PC-9 (cell line): ENCODE measurements at regions not wholly inside any gene's neighbourhood (a gene's known extent, or its start where the extent isn't known, plus 50 kb on each side); places are given as distances from the start of the nearest gene placed in this dataset.

Experiments
- BruUV-seq: library from RNA; stranded (reverse); fragments of 400-500 nt; replicated peaks from 2 replicates; lab custom pipeline; 2021; lab: Mats Ljungman, UMichigan
- CTCF ChIA-PET: fragments of 300-600 bp; sonication (Branson Sonifier 250); formaldehyde crosslinking; loops from one replicate; lab custom pipeline; 2022; ENCODE audit warnings: antibody characterized with exemption; lab: Charles Lee
- POLR2A ChIA-PET: fragments of 300-600 bp; sonication (Branson Sonifier 250); formaldehyde crosslinking; loops from one replicate; lab custom pipeline; 2022; ENCODE audit warnings: antibody characterized with exemption; ENCODE audit not compliant: unreplicated experiment; lab: Charles Lee
- DNase-seq, 2 experiments: peaks; one replicate each; pipeline versions ENCODE4 v3.0.0 to v3.0.0-alpha.2; 2015 to 2022; ENCODE audit warnings: mixed read lengths in 1 of 2
- H2AFZ ChIP-seq: fragments of 200-600 bp; sonication (generic); 2 replicates; pipeline ENCODE4 v1.8.1; 2017; ENCODE audit warnings: antibody characterized with exemption
- H3F3A ChIP-seq: fragments of 200-600 bp; sonication (generic); 2 replicates; pipeline ENCODE4 v1.8.1; 2017; ENCODE audit warnings: antibody characterized with exemption, mild to moderate bottlenecking, low read depth; ENCODE audit not compliant: insufficient read depth
- H3K27ac ChIP-seq: fragments of 200-600 bp; sonication (generic); 2 replicates; pipeline ENCODE4 v1.6.1; 2016; ENCODE audit warnings: mixed run types
- H3K27me3 ChIP-seq: fragments of 200-600 bp; sonication (generic); 2 replicates; pipeline ENCODE4 v1.6.1; 2016; ENCODE audit warnings: low read depth, mixed run types; ENCODE audit not compliant: insufficient read depth
- H3K36me3 ChIP-seq: fragments of 200-600 bp; sonication (generic); 2 replicates; pipeline ENCODE4 v1.6.1; 2016; ENCODE audit warnings: low read depth, mixed run types
- H3K4me1 ChIP-seq: fragments of 200-600 bp; sonication (generic); replicated peaks from 2 replicates; pipeline ENCODE4 v1.6.1; 2016; ENCODE audit warnings: mixed run types; ENCODE audit not compliant: insufficient read depth
- H3K4me2 ChIP-seq: fragments of 200-600 bp; sonication (generic); 2 replicates; pipeline ENCODE4 v1.6.1; 2017; ENCODE audit warnings: mixed run types
- H3K4me3 ChIP-seq: fragments of 200-600 bp; sonication (generic); 2 replicates; pipeline ENCODE4 v1.6.1; 2016; ENCODE audit warnings: mixed run types
- H3K79me2 ChIP-seq: fragments of 200-600 bp; sonication (generic); 2 replicates; pipeline ENCODE4 v1.6.1; 2017; ENCODE audit warnings: low read depth, mixed run types
- H3K9me2 ChIP-seq: fragments of 200-600 bp; sonication (generic); 2 replicates; pipeline ENCODE4 v1.8.1; 2017; ENCODE audit warnings: mild to moderate bottlenecking; ENCODE audit not compliant: insufficient read depth
- H3K9me3 ChIP-seq: fragments of 200-600 bp; sonication (generic); 2 replicates; pipeline ENCODE4 v1.8.1; 2016; ENCODE audit warnings: low read depth; ENCODE audit not compliant: insufficient read depth
- H4K20me1 ChIP-seq: fragments of 200-600 bp; sonication (generic); 2 replicates; pipeline ENCODE4 v1.8.1; 2017; ENCODE audit not compliant: insufficient read depth
- CTCF ChIP-seq: fragments of 200-600 bp; sonication (generic); conservative IDR thresholded peaks from 2 replicates; pipeline ENCODE4 v1.6.1; 2017; ENCODE audit warnings: mixed run types, antibody characterized with exemption, mild to moderate bottlenecking, moderate library complexity
- EZH2 ChIP-seq: fragments of 200-600 bp; sonication (generic); IDR thresholded peaks from 2 replicates; pipeline ENCODE4 v1.8.0; 2017; ENCODE audit warnings: antibody characterized with exemption, low read depth
- intact Hi-C: fragments of 100-400 bp; cut with micrococcal nuclease; formaldehyde crosslinking; loops from one replicate; pipeline ENCODE4 v1.10.0; 2022; ENCODE audit not compliant: unreplicated experiment

DNA sequence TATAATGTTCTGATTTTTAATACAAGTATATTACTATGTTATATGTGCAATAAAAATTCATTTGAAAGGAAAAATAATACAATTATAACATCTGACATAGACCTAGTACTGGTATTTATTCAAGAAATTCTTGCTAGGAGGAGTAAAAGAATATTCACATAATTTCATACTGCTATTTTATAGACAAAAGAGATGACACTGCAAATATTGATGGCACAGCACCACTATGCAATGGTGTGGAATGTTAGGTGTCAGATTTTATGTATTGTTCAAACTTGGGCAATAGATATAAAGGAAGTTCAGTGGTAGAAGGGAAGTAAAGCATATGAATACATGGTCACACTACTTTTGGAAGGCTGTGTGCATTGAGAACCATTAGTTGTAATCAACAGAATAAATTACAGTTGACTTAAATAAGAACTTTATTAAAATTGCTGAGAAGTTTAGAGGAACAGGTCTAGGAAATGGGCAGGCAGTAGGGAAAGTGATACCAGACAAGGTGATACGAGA, 143.9 kb downstream of the OR2K2 start:
- no peak for DNase-seq
- TF ChIP-seq EZH2, result no peak
- no peak for TF ChIP-seq CTCF
- no peak overlapping the region for H3K4me2 ChIP-seq
- H2AFZ ChIP-seq, result no peak overlapping the region
- no peaks in the 10 kb centered on the region for H3K36me3 ChIP-seq
- no peaks in the 10 kb centered on the region for H4K20me1 ChIP-seq
- ChIA-PET CTCF (no interaction called here), POLR2A (no interaction called here)
- no peaks in the 10 kb centered on the region for H3K79me2 ChIP-seq
- H3K9me3 ChIP-seq, result no peaks in the 10 kb centered on the region
- no peaks in the 10 kb centered on the region for H3K27me3 ChIP-seq
- H3K9me2 ChIP-seq, result no peaks in the 10 kb centered on the region; the same call in 1 of the 2 replicates
- no peaks in the 10 kb centered on the region for H3F3A ChIP-seq
- no peak overlapping the region for H3K4me3 ChIP-seq
- H3K27ac ChIP-seq, result no peak overlapping the region
- no peaks in the 10 kb centered on the region for H3K4me1 ChIP-seq
- BruUV-seq, result no TSS peak
- intact Hi-C loops, result no loop called here

DNA sequence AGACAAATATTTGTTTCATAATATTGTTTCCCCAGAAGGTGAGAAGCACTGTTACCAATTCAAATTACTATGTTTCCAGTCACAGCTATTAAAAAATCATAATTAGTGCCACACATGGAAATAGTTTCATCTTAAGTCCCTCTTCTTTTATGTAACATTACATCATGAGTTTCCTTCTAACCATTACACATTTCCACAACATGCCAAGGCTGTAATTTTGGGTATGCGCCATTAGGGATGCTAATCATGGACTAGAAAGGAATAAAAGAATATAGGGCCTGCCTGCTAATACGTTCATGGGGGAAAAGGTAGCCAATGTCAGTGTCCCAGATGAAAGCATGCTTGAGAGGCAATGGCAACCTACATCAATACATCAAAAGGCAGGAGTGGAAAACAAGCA, 142.5 kb upstream of the LPAR1 start:
- H3K9me2 ChIP-seq, result peaks cover 3% of the 10 kb centered on the region; the same call in 1 of the 2 replicates
- H3K4me2 ChIP-seq, result no peak overlapping the region
- H3K27ac ChIP-seq, result no peak overlapping the region
- H3K79me2 ChIP-seq, result no peaks in the 10 kb centered on the region
- DNase-seq, result no peak
- POLR2A ChIA-PET, result no interaction called here
- TF ChIP-seq EZH2, result no peak
- TF ChIP-seq CTCF, result no peak
- intact Hi-C loops, result no loop called here
- H3K27me3 ChIP-seq, result no peaks in the 10 kb centered on the region
- no peak overlapping the region for H3K4me3 ChIP-seq
- no TSS peak for BruUV-seq
- no peaks in the 10 kb centered on the region for H3K4me1 ChIP-seq
- no peaks in the 10 kb centered on the region for H3K9me3 ChIP-seq
- H3K36me3 ChIP-seq, result no peaks in the 10 kb centered on the region
- H4K20me1 ChIP-seq, result no peaks in the 10 kb centered on the region
- H2AFZ ChIP-seq, result no peak overlapping the region
- H3F3A ChIP-seq, result no peaks in the 10 kb centered on the region
- CTCF ChIA-PET, result no interaction called here

- Histone ChIP-seq H3K4me3 (no peak overlapping the region), H3K9me3 (no peaks in the 10 kb centered on the region), H3K9me2 (peaks cover 3% of the 10 kb centered on the region; the same call in 1 of the 2 replicates), H3K27ac (no peak overlapping the region), H4K20me1 (no peaks in the 10 kb centered on the region), H3K79me2 (no peaks in the 10 kb centered on the region), H3K36me3 (no peaks in the 10 kb centered on the region), H3F3A (no peaks in the 10 kb centered on the region), H2AFZ (no peak overlapping the region), H3K4me2 (no peak overlapping the region), H3K4me1 (no peaks in the 10 kb centered on the region), H3K27me3 (no peaks in the 10 kb centered on the region)
- intact Hi-C loops, result loop anchor here (10.0 kb wide), 1 partner anchor 535 kb away; no protein-coding TSS in a partner anchor
- POLR2A ChIA-PET, result interaction anchor here (0.7 kb wide), 1 partner anchor 518 kb away, joined by 6 read pairs; no protein-coding TSS in a partner anchor
- TF ChIP-seq EZH2 (no peak), CTCF (no peak)
- no TSS peak for BruUV-seq
- DNase-seq, result no peak
- CTCF ChIA-PET, result no interaction called here
Observed at GRCh38 chr9:111179577-111179976, 141.3 kb upstream of the LPAR1 start.
